GM21526 (cell line): ENCODE measurements at regions not wholly inside any gene's neighbourhood (a gene's known extent, or its start where the extent isn't known, plus 50 kb on each side); places are given as distances from the start of the nearest gene placed in this dataset.

Source experiments
- ATAC-seq: cut with Tn5 transposase; IDR thresholded peaks from one replicate; pipeline ENCODE4 v1.9.1; 2021; ENCODE audit warnings: moderate library complexity; ENCODE audit not compliant: unreplicated experiment, low FRiP score

DNA sequence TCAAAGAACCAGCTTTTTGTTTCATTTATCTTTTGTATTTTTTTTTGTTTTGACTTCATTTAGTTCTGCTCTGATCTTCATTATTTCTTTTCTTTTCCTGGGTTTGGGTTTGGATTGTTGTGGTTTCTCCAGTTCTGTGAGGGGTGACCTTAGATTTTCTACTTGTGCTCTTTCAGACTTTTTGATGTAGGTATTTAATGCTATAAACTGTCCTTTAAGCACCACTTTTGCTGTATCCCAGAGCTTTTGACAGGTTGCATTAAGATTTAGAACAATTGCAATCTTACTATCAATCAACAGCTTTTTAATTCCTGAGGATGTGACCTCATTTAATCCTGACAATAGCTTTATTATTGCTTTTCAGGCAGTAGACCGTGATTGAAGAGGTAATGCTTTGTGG lies 94.3 kb downstream of the ZNF280B start:
- no peak for ATAC-seq

- ATAC-seq, result no peak
Observed at GRCh38 chr22:22417495-22418162, 90.9 kb downstream of the ZNF280B start.

- ATAC-seq, result no peak
Observed at GRCh38 chr22:22418163-22418549, 90.4 kb downstream of the ZNF280B start.

DNA sequence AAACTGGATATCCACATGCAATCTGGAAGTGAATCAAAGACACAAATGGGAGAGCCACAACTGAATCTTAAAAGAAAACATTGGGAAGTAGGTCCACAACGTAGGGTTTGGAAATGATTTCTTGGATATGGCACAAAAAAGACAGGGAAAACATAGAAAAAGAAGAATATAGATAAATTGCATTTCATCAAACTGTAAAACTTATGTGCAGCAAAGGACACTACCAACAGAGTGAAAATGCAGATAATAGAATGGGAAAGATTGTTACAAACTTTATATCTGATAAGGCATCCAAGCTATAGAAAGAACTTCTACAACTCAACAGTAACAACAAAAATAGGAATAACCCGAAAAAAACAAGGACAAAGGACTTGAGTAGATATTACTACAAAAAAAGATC lies 89.6 kb downstream of the ZNF280B start:
- no peak for ATAC-seq

GRCh38 chr22:22420580-22420979 lies 88.0 kb downstream of the ZNF280B start:
- no peak for ATAC-seq

DNA sequence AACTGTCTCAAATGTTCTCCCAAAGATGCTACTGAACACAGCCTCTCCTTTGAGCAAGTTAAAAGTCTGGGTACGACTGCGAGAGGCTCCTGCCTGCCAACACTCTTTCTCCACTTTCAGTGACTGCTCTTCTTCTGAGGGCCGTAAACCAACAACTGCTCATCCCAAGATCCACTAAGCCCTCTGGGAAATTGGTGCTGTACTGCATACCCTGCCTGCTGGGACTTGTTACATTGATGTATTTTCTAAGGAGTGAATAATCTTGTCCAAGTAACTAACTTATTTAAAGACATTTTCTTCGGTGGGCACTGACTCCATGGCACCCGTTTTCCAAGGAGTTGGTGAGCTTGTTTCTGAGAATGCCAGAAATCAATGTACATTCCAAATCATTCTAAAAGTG lies 87.2 kb downstream of the ZNF280B start:
- ATAC-seq, result no peak

DNA sequence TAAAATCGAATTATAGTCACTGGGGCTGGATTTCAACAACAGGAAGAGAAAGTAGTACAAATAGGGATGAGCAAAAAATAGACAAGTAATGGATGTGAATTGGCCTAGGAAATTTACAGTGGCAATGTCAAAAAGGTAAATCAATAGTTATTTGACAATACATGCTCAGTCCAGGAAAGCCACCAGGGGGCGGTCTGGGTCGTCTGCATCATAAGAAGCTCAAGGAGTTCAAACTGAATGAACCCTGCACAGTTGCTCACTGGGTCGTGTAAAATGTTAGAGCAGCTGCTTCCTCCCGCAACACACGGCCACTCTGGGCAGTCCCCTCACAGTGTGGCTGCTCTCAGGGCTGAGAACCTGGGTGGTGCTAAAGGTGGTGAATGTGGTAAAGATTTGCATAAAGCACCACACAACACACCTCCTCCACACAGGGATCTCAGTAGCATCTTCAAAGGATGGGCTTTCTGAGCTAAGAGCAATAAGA lies 85.9 kb downstream of the ZNF280B start:
- peak; percentile 94 for ATAC-seq

- ATAC-seq, result no peak
Observed at GRCh38 chr22:22423681-22424080, 84.9 kb downstream of the ZNF280B start.

GRCh38 chr22:22424210-22424800 lies 84.2 kb downstream of the ZNF280B start:
- ATAC-seq, result no peak

GRCh38 chr22:22424956-22425355 lies 83.6 kb downstream of the ZNF280B start:
- ATAC-seq, result no peak

- no peak for ATAC-seq
Observed at GRCh38 chr22:22425356-22425755, 83.2 kb downstream of the ZNF280B start.

DNA sequence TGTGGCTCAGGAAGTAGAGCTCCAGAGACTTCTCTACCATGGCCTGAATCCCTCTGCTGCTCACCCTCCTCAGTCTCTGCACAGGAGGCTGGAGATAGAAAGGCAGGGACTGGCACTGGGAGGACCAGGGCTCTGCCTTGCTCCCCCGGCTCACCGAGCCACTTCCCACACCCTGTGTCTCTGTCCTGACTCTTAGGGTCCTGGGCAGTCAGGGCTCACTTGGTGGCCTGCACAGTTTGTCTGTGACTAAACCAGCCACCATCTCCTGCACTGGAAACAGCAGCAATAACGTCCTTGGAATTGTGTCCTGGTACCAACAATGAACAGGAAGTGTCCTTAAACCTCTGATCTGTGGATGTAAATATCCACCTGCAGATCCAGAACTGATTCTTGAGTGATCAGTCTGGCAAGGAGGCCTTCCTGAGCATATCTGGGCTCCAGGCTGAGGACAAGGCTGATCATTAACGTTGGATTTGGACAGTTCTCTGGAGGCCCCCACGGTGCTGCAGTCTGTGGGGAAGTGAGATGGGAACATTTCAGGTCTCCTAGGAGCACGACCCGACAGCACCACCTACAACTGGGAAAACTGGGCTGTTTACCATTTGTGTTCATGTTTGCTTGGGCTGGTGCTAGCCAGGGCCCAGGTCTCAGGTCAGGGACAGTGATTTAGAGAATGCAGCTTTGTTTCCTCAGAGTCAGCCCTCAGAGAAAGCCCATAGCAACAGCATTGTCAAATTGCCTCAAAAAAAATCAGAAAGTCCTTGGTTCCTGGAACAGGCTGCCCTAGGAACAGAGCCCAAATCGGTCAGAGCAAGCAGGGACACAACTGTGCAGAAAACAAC lies 82.5 kb downstream of the ZNF280B start:
- no peak for ATAC-seq

- ATAC-seq, result no peak
Observed at GRCh38 chr22:22427542-22428065, 80.9 kb downstream of the ZNF280B start.

GRCh38 chr22:22428222-22429098 lies 80.1 kb downstream of the ZNF280B start:
- no peak for ATAC-seq

- ATAC-seq, result no peak
Observed at GRCh38 chr22:22429369-22430108, 79.0 kb downstream of the ZNF280B start.

- ATAC-seq, result no peak
Observed at GRCh38 chr22:22430111-22430820, 78.3 kb downstream of the ZNF280B start.

- no peak for ATAC-seq
Observed at GRCh38 chr22:22431271-22432220, 77.0 kb downstream of the ZNF280B start.

DNA sequence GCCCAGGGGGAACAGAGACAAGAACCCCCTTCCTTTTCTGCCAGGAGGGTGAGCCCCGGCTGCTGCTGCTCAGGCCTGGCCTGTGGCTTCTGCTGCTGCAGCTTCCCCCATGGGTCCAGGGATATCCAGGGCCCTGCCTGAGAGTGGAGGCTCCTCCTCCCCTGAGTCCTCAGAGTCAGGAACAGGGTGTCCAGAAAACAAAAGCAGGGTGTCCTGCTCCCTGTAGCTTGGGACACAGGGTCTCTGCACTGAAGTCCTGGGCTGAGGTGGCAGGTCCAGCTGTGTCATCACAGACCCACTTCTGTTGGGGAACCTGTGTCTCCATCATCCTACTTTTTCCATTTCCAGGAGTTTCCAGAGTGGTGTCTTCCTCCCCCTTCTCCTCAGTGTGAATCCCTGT lies 76.1 kb downstream of the ZNF280B start:
- no peak for ATAC-seq
